GM18909 (cell line): ENCODE measurements at regions not wholly inside any gene's neighbourhood (a gene's known extent, or its start where the extent isn't known, plus 50 kb on each side); places are given as distances from the start of the nearest gene placed in this dataset.
"Not testable (repeated sequence)": the region's sequence is repeated elsewhere in the genome, so short reads cannot be mapped to it uniquely, and the experiment has no call there.

Source experiments
- ATAC-seq: cut with Tn5 transposase; IDR thresholded peaks from one replicate; pipeline ENCODE4 v1.9.1; 2021; ENCODE audit warnings: mild to moderate bottlenecking; ENCODE audit not compliant: unreplicated experiment, poor library complexity

DNA sequence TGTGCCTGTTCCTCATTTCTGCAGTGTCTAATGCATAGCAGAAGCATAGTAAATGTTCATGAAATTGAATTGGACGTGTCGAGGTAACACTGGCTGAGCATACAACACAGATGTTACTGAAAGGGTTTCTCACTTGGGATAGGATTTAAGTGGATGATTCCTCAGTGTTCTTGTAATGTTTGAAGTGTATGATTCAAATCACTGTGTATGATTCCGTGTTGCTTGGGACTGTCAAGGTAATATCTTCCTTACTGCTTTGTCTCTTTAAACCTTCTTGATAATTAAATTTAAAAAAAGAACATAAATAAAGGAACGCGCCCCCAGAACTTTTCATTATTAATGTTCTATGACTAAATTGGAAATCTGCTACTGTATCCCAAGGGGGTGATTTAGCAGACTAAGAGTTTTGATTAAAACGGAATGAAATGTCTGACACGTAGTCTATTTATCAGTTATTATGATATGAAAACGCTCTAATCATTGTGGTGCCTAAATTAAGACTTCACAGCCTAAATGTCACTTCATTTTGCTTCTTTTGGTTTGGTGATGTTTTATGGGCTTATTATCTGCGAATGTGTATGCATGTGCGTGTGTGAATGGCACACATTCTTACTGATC lies 696.9 kb upstream of the EPHA5 start:
- ATAC-seq = no peak

DNA sequence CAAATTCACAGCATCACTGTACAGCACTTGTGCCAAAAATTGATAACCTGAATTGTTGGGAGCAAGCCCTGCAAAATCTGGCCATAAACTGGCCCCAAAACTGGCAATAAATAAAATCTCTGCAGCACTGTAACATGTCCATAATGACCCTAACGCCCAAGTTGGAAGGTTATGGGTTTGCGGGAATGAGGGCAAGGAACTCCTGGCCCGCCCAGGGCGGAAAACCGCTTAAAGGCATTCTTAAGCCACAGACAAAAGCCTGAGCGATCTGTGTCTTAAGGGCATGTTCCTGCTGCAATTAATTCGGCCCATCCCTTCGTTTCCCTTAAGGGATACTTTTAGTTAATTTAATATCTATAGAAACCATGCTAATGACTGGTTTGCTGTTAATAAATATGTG lies 690.1 kb upstream of the EPHA5 start:
- not testable (repeated sequence) for ATAC-seq

DNA sequence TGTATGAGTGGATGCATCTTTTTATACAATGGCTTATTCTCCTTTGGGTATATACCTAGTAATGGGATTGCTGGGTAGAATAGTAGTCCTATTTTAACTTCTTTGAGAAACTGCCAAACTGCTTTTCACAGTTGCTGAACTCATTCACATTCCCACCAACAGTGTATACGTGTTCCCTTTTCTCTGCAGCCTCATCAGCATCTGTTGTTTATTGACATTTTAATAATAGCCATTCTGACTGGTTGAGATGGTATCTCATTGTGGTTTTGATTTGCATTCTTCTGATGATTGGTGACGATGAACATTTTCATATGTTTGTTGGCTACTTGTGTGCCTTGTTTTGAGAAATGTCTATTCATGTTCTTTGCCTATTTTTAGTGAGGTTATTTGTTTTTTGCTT lies 687.0 kb upstream of the EPHA5 start:
- ATAC-seq = no peak

DNA sequence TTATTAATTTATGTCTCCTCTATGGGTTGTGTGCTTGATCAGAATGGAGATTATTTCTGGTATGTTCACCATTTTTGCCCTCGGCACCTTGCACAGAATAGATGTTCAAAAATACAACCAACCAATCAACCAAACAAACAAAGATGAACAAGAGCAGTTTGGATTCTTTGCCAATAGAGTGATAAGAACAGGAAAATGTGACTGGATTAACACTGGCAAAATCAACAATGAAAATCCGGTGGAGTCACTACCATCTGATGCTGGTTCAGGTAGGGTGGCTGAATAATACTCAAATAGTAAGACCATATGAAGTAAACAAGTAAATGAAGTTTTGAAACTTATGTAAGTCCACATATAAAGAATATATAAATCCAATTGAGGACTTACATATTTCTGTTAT lies 685.0 kb upstream of the EPHA5 start:
- ATAC-seq = no peak

DNA sequence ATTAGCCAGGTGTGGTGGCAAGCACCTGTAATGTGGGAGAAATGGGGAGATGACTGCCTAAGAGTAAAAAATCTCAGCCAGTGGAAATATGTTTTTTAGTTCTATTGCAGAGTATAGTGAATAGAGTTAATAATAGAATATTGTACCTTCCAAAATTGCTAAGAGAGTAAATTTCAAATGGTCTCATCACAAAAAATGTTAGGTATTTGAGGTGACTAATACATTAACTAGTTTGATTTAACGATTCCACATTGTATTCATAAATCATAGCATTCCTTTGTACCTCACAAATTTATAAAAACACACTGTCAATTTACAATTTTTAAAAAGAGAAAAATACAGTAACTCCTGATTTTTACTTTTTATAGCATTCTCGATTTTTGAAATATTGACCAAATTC lies 681.5 kb upstream of the EPHA5 start:
- ATAC-seq = no peak

DNA sequence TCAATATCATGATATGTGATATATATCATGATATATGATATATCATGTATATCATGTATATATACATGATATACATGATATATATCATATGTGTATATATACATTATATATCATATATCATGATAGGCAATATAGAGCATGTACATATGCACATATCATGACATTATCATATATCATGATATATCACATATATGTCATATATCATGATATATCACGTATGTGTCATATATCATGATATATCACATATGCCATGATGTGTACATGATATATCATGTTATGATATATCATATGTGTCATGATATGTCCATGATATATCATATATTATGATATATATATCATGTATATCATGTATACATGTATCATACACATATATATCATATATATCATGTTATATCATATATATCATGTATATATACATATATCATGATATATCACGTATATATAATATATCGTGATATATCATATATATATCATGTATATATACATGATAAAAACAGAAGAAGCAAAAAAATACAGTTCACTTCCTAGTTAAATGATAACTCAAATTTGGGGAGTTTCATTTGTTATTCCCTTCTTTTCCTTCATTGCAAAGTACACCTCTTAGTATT lies 670.1 kb upstream of the EPHA5 start:
- no peak for ATAC-seq

DNA sequence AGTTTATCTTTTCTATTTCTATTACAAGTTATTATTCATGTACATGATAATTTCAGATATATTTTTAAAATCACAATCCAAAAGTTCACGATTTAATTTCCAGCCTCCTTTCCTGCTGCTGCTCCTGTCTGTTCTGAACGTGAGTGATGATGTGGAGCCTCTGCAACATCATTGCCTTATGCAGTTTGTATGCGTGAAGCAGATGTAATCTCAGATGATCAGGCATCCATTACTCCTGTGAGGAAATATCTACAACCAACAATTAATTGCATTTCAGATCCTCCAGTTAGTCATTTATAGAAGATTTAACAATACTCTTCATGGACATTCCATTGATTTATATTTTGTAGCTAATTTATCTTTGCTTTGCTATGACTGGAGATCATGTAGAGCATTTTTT lies 668.7 kb upstream of the EPHA5 start:
- ATAC-seq = no peak

DNA sequence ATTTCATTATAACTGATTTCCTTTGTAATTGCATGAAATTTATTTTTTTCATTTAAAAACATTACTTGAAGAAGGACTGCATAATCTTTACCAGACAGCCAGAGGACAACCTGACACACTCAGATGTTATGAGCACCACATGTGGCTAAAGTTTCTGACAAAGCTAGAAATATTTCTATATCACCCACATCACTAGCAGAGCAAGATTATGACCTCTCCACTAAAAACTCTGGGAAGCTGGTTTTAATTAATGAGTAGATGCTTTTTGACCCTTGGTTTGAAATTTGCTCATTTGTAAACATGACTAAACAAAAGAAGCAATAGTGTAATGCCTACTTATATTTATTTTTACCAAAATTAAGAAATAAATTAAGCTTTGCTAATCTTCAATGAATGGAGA lies 661.5 kb upstream of the EPHA5 start:
- no peak for ATAC-seq

DNA sequence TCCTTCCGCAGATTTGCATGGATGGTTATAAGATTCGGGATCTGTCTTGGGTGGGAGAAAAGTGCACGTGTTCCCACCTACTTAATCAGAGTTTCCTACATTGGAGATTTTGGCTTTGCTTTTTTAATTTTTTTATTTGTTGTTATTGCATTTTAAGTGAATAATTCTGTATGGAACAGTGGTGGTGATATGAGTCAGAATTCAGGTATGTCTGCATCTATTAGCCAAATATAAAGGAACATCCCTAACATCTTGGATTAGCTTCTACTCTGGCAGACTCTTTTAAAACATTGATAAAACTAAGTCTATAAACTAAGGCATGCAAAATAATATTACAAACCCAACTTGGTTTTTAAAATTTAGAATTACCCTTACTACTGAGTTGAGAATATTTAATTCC lies 659.8 kb upstream of the EPHA5 start:
- no peak for ATAC-seq

DNA sequence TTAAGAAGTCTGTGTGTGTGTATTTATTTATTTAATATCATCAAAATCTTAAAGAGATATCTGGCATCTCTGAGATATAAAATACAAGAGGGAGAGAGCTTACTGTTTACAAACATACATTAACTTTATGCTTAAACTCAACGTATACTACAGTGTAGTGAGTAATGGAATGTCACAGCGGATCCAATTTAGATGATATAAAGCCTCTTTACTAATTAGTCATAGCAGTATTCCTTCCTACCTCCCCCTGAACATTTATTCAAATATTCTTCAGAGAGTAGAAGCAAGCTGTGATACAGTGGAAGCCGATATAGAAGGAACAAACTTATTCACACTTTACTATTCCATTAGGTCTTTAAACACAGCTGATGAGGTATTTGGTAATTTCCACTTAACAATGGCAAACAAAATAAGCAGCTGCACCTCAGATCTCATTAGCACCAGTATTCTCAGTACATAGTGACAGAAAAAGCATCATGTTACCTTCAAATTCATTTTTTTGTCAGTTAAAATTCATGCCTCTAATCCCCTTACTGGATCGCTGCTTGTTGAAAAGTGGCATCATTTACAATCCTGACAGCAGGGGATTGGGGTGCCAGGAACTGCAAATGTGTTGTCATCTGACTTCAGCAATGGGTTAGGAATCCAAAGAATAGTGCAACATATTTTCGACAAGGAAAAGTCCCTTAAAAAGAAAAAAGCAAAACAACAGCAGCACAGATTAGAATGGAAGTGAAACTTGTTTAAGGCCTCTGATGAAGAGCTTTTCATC lies 658.7 kb upstream of the EPHA5 start:
- ATAC-seq = no peak

DNA sequence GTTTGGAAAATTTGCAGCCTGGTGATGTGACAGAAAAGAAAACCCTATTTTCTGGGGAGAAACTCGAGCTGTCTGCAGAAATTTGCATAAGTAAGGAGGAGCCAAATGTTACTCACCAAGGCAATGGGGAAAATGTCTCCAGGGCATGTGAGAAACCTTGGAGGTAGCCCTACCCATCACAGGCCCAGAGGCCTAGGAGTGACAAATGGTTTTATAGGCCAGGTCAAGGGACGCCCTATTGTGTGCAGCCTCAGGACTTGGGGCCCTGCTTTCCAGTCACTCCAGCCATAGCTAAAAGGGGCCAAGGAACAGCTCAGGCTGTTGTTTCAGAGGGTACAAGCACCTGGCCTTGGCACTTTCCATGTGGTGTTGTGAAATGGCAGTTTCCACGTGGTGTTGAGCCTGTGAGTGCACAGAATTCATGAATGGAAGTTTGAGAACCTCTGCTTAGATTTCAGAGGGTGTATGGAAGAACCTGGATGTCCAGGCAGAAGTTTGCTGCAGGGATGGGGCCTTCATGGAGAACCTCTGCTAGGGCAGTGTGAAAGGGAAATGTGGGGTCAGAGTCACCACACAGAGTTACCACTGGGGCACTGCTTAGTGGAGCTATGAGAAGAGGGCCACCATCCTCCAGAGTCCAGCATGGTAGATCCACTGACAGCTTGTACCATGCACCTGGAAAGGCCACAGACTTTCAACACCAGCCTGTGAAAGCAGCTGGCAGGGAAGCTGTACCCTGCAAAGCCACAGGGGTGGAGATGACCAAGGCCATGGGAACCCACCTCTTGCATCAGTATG lies 637.6 kb upstream of the EPHA5 start:
- ATAC-seq = no peak

DNA sequence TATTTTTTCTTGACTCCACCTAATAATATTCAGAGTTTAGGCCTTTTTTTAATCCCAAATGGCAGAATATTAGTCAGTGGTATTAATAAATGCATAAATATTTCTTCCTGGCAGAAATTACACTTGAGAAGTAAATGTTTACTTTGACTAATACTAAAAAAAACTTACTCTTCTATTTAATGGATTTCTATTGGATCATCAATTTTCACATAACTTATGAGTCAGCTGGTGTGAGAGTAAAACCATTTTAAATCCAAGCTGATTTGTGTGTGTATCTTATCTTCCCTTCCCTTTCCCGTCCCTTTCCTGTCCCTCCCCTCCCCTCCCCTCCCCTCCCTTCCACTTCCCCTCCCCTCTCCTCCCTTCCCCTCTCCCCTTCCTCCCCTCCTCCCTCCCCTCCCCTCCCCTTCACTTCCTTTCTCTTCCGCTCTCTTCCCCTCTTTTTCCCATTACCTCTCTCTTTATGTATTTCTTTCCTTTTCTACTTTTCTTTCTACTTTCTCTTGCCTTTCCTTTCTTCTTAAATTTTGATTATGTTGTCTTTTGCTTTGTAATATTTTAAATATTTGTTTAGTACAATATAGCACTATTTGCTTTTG lies 630.1 kb upstream of the EPHA5 start:
- no peak for ATAC-seq

DNA sequence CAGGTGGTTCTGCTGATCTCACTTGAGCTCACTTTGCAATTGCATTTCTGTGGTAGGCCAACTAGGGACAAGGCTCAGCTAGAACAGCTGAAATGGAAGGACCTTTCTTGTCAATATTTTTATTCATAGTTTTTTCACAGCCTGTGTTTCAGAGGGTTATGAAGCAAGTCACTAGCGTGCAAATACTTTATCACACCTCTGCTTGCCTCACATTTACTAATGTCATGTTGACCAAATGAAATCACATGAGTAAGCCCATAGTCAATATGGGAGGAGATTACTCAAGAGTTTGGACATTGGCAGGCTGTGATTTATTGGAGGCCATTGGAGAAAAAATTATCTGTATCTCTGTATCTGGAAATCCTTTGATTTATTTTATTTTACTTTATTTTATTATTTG lies 628.3 kb upstream of the EPHA5 start:
- ATAC-seq = no peak

DNA sequence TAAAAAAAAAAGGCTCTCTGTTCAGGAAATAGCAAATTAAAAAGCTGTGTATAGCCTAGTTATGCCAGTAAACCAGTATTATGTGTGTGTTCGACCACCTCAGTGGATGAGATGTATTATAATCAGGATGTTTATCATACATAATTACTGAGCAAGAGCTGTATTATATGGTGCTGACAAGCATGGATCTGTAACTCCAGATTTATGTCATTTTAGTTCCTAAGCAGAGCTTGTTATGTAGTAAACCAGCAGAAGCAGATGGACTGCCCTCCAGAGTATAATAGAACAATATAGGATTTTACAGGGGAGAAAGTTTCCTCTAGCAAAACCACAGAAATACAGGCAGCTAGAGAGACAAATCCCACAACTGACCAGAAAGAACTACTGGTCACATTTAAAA lies 627.4 kb upstream of the EPHA5 start:
- ATAC-seq = no peak

DNA sequence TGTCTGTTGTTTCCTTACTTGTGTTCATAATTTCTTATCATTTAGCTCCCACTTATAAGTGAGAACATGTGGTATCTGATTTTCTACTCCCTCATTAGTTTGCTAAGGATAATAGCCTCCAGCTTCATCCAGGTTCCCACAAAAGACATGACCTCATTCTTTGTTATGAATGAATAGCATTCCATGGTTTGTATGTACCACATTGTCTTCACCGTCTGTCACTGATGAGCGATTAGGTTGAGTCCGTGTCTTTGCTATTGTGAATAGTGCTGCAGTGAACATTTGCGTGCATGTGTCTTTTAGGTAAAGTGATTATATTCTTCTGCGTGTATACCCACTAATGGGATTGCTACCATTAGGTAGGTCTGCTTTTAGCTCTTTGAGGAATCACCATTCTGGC lies 624.3 kb upstream of the EPHA5 start:
- ATAC-seq = no peak

DNA sequence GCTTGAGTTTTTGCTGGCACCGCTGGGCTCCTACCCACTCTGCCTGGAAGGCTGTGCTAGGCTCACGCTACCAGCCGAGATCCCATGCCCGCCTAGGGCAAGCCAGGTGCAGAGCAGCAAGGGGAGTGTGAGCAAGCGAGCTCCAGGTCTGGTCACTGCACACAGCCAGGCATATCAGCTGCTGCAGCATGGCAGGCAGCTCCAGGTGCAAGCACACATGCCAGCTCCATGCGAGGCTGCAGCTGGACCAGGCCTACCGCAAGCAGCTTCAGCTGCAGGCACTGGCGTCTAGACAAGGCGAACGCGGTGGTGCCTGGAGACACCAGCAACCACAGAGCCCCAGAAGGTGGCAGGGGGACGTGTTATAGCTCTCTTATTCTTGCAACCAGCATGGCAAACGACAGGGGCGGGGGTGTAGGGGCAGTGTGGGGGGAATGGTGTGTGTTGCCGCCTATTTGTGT lies 614.7 kb upstream of the EPHA5 start:
- ATAC-seq = no peak

DNA sequence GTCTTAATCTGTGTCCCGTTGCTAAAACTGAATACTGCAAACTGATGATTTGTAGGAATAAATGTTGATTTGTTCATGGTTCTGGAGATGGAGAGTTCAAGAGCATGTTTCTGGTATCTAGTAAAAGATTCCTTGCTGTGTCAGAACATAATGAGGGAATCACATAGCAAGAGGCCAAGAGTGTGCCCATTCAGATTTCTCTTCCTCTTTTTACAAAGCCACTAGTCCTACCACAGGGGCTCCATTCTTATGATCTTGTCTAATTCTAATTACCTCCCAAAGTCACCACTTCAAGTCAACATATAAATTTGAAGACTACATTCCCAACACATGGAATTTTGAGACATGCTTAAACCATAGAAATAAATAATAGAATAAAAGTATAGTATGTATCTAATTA lies 608.8 kb upstream of the EPHA5 start:
- no peak for ATAC-seq

DNA sequence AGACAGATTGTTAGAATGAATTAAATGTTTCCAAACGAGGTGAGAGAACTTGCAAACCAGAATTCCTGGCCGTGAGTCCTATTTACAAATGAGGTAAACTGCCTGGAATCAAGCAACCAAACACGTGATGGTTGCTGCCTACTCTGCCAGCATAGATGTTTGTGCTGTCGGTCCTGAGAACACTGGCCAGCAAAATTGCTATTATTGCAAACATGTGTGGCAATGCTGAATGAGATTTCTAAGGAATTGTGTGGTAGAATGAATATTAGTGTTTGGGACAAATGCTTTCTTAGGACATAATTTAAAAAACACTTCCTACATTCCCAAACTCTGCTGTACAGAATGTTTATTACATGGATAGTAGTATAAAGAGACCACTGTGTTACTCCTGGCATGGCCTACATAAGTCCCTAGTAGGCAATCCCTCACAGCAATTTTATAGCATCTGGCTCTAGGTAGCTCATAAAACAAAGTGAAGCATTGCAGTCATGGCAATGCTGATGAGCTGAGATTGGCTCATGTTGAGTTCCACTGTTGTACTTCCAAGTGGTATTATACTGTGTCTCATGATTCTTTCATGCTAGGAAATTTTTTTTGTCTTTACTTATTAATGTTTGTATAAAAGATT lies 605.2 kb upstream of the EPHA5 start:
- ATAC-seq = no peak

DNA sequence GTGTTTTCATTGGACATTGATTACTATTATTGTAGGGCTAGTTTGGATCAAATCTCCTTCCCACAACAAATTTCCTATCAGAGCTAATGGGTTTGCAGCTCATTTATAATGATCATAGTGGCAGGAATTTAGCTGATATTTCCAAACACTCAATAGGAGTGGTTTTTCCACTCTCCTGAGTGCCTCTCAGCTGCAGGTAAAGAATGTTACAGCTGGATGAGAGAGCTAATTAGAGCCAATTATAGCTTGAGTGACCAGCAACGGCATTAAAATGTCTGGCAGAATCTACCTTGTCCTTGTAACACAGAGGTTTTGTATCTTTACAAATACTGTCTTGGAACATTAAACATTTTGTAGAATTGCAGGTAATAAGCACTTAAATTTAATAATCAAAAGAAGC lies 602.8 kb upstream of the EPHA5 start:
- no peak for ATAC-seq

DNA sequence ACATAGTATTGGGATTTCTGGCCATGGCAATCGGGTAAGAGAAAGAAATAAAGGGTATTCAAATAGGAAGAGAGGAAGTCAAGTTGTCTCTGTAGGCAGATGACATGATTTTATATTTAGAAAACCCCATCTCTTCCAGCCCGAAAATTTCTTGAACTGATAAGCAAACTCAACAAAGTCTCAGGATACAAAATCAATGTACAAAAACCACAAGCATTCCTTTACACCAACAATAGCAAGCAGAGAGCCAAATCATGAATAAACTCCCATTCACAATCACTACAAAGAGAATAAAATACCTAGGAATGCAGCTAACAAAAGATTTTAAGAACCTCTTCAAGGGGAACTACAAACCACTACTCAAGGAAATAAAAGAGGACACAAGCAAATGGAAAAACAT lies 600.1 kb upstream of the EPHA5 start:
- not testable (repeated sequence) for ATAC-seq
